Psoas muscle (tissue), 7 donors: ENCODE measurements at regions not wholly inside any gene's neighbourhood (a gene's known extent, or its start where the extent isn't known, plus 50 kb on each side); places are given as distances from the start of the nearest gene placed in this dataset.

Experiments
- ATAC-seq, 4 donors: fragments of 200-7000 bp; cut with Tn5 transposase; one replicate each; pipeline ENCODE4 v1.9.1; 2020; ENCODE audit warnings: moderate library complexity in 3 of 4, mild to moderate bottlenecking in 2 of 4
- DNase-seq, 2 donors: peaks; one replicate each; pipeline ENCODE4 v3.0.0-alpha.2; 2020
- H3K27ac ChIP-seq: fragments of 200-600 bp; one replicate; pipeline ENCODE4 v1.8.0; 2022
- H3K27me3 ChIP-seq, 3 donors: fragments of 200-600 bp in 1 of 3; one replicate each; pipeline versions ENCODE4 v1.6.1 to v1.8.0; 2013 to 2022; ENCODE audit warnings: low read length in 2 of 3, mild to moderate bottlenecking in 2 of 3, moderate library complexity in 1 of 3; ENCODE audit not compliant: insufficient read depth in 3 of 3
- H3K36me3 ChIP-seq, 2 donors: fragments of 200-600 bp in 1 of 2; one replicate each; pipeline versions ENCODE4 v1.6.1 to v1.8.0; 2013 to 2022; ENCODE audit warnings: low read depth in 1 of 2, mild to moderate bottlenecking in 1 of 2, moderate library complexity in 1 of 2; ENCODE audit not compliant: insufficient read depth in 1 of 2
- H3K4me1 ChIP-seq: fragments of 200-600 bp; one replicate; pipeline ENCODE4 v1.8.0; 2022
- H3K4me3 ChIP-seq: fragments of 200-600 bp; one replicate; pipeline ENCODE4 v1.8.0; 2022; ENCODE audit warnings: mild to moderate bottlenecking
- H3K9me3 ChIP-seq: fragments of 200-600 bp; one replicate; pipeline ENCODE4 v1.8.0; 2022
- WGBS, 3 donors: extraction: QIAGEN DNeasy Blood & Tissue Kit; methylation state at CpG; one replicate each; pipeline versions ENCODE4 v1.1.6 to v1.1.7; 2013; 5-methylcytosine and 5-hydroxymethylcytosine counted together
- intact Hi-C, 2 donors: fragments of 100-400 bp; cut with DNase I; formaldehyde crosslinking; loops; one replicate each; pipeline versions ENCODE4 v1.11.0 to v1.14.2; 2022
- TF ChIP-seq, protein P1 (sequence below): fragments of 200-600 bp; IDR thresholded peaks from one replicate; pipeline ENCODE4 v1.8.0; 2022; ENCODE audit warnings: antibody characterized with exemption
- donor health status: healthy with polysubstance abuse.
- donor health status: DM: no; HTN: no; CAD: no; lungs with moderate emphysema.
- donor health status: Bipolar disorder and iron deficiency.
- donor health status: healthy.
- donor health status: DM: yes; HTN: yes; CAD: no.
- donor health status: DM: no; HTN: no; CAD: no.
- donor health status: DM: yes; HTN: yes; CAD: no.

DNA sequence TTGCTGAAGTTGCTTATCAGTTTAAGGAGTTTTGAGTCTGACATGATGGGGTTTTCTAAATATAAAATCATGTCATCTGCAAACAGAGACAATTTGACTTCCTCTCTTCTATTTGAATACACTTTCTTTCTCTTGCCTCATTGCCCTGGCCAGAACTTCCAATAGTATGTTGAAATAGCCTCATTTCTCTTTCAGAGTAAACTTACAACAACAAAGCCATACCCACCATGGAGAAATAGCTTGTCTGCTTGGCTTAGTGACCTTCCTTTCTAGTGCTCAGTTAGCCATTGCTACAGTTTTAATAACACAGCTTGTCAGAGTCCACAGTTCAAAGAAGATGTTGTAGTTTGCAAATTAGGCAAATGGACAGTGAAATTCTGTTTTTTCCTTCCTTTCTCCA, 228.0 kb downstream of the ETAA1 start:
- Histone ChIP-seq H3K36me3 (no peaks in the 10 kb centered on the region), H3K9me3 (no peaks in the 10 kb centered on the region), H3K27me3 (peaks cover 0 to 3% (median 0%) of the 10 kb centered on the region in 3 donors), H3K27ac (no peak overlapping the region), H3K4me1 (no peaks in the 10 kb centered on the region), H3K4me3 (no peak overlapping the region)
- ATAC-seq (no peak), DNase-seq (no peak)
- intact Hi-C loops = no loop called here
- TF ChIP-seq, protein P1, sequence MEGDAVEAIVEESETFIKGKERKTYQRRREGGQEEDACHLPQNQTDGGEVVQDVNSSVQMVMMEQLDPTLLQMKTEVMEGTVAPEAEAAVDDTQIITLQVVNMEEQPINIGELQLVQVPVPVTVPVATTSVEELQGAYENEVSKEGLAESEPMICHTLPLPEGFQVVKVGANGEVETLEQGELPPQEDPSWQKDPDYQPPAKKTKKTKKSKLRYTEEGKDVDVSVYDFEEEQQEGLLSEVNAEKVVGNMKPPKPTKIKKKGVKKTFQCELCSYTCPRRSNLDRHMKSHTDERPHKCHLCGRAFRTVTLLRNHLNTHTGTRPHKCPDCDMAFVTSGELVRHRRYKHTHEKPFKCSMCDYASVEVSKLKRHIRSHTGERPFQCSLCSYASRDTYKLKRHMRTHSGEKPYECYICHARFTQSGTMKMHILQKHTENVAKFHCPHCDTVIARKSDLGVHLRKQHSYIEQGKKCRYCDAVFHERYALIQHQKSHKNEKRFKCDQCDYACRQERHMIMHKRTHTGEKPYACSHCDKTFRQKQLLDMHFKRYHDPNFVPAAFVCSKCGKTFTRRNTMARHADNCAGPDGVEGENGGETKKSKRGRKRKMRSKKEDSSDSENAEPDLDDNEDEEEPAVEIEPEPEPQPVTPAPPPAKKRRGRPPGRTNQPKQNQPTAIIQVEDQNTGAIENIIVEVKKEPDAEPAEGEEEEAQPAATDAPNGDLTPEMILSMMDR = no peak

DNA sequence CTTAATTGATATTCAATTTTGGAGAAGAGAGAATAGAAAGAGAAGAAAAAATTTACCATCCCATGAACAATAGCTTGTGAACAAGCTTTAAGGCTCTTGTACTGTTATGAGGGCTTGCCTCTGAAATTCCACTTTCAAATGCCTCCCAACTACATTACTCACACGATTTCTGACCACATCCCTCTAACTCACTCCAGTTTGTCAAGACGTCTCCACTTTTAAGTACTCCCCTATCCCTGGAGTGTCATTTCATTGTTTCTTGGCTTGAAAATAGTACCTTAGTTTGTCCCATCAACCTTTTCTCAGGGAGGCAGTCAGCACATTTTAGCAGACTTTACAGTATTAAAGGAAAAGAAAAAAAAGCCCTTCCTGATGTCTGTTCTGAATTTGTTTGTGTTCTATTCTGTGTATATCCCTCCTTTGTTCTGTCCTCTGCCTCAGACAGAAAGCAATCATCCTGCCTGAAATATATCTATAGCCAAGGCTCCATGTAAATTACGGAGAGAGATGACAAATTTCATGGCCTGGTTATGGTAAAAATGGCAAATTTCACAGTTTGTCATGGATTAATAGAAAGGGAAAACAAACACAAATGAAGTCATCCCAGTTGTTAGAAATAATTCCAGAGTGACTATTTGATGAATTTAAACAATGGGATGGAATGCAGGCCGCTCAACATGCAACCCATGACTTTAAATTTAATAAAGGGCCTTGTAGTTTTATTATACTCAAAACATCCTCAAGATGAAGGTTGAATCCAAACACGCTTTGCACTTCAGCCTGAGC, 228.8 kb downstream of the ETAA1 start:
- Histone ChIP-seq H3K27ac (no peak overlapping the region), H3K36me3 (no peaks in the 10 kb centered on the region), H3K27me3 (peaks cover 0 to 3% (median 0%) of the 10 kb centered on the region in 3 donors), H3K4me1 (no peaks in the 10 kb centered on the region), H3K9me3 (no peaks in the 10 kb centered on the region), H3K4me3 (no peak overlapping the region)
- intact Hi-C loops = no loop called here
- no peak for ATAC-seq
- DNase-seq = no peak
- TF ChIP-seq, protein P1 = no peak
- WGBS, 3 donors = 59 to 60% (median 60%) methylated on average over 5 of the region's 5 CpGs

DNA sequence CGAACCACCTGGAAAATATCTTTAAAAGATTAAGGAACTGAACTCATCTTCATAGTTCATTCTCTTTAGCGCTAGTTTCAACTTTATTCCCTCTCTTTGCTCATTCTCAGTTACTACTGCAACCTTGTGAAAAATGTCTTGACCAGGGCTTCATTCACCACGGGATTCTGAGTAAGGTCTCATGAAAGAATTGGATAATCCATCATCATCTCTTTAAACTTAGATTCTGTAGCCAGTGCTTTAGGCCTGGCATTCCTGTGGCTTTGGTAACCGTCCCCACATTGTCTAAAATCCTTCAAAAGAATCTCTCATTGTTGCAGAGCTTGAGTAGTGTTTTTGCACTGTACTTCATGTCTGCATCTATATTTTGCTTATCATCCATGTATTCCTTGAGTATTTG, 229.5 kb downstream of the ETAA1 start:
- ATAC-seq (no peak), DNase-seq (no peak)
- peaks cover 0 to 3% (median 0%) of the 10 kb centered on the region in 3 donors for H3K27me3 ChIP-seq
- no peaks in the 10 kb centered on the region for H3K36me3 ChIP-seq
- no peaks in the 10 kb centered on the region for H3K4me1 ChIP-seq
- no peak overlapping the region for H3K27ac ChIP-seq
- H3K9me3 ChIP-seq = no peaks in the 10 kb centered on the region
- WGBS, 3 donors = 55 to 71% (median 57%) methylated on average over 4 of the region's 4 CpGs
- TF ChIP-seq, protein P1 = no peak
- intact Hi-C loops = no loop called here
- H3K4me3 ChIP-seq = no peak overlapping the region

DNA sequence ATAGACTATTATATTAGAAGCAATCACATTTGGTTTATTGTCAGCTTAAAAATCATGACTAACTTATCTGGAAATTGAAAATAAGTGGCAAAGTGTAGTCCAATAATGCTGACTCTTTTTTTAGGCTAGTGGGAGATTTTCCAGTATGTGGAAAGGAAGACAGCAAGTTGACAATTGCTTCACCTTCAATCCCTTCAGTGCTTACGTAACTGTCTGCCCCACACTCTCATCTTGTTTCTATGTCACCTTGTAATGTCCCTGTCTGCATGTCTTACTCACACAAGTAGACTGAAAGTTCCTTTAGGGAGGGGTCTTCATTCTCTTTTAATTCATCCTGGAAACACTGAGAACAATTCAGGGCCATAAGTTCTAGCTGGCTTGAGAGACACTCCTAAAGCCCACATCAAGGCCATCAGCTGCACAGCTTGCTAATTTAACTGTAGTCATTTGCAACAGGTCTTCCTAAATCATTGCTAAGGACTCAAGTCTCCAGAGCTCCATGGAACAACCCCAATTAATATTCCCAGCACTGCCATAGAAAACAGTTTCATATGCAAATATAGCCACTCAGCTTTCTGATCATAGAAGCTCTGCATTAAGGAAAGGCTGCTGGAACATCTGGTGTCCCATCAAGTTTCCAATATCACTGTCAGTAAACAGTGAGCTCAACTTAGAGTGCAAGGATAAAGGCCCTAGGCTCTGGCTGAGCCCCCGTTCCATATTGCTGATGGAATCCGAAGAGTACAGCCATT, 230.5 kb downstream of the ETAA1 start:
- TF ChIP-seq, protein P1 = no peak
- intact Hi-C loops = no loop called here
- H3K9me3 ChIP-seq = no peaks in the 10 kb centered on the region
- no peak for DNase-seq
- no peaks in the 10 kb centered on the region for H3K4me1 ChIP-seq
- 90 to 91% (median 90%) methylated on average over 3 of the region's 3 CpGs for WGBS, 3 donors
- no peaks in the 10 kb centered on the region for H3K36me3 ChIP-seq
- H3K4me3 ChIP-seq = no peak overlapping the region
- no peak overlapping the region for H3K27ac ChIP-seq
- peaks cover 0 to 3% (median 0%) of the 10 kb centered on the region in 3 donors for H3K27me3 ChIP-seq
- no peak for ATAC-seq
